ENCODE measurements at regions not wholly inside any gene's neighbourhood (a gene's known extent, or its start where the extent isn't known, plus 50 kb on each side); places are given as distances from the start of the nearest gene placed in this dataset.
"Not testable (repeated sequence)": the region's sequence is repeated elsewhere in the genome, so short reads cannot be mapped to it uniquely, and the experiment has no call there.

- DNase-seq (ENCODE audit: low spot score) = no peak
- no peak overlapping the region for H3K27ac ChIP-seq
- H3K4me3 ChIP-seq = no peak overlapping the region
- H3K4me1 ChIP-seq = no peaks in the 10 kb centered on the region
- H3K27me3 ChIP-seq = no peaks in the 10 kb centered on the region
- no peaks in the 10 kb centered on the region for H3K36me3 ChIP-seq
- TF ChIP-seq CTCF (IDR thresholded peaks at IDR 0.05) = no peak
- no peaks in the 10 kb centered on the region for H3K9me3 ChIP-seq
Observed at GRCh38 chr20:51175724-51176123, 152.8 kb upstream of the KCNG1 start.

DNA sequence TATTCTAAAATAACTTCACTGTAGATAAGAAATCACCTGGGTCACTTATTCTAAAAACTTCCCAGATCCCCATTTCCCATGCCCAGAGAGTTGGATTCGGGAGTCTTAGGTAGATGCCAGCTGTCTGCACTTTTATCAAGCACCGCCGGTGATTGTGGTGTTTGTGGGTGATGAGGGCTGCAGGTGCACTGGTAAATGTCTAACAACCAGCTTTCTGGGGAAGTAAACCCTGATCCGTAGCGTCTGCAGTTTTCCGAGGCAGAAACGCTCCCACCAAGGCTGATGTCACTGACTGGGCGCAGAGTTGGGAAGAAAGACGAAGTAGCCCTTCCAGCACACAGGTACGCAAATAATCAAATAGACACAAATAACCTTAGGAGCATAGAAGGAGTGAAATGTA, 152.2 kb upstream of the KCNG1 start:
- Histone ChIP-seq H3K36me3 (no peaks in the 10 kb centered on the region), H3K27me3 (no peaks in the 10 kb centered on the region), H3K4me3 (no peak overlapping the region), H3K27ac (no peak overlapping the region), H3K9me3 (peaks cover 0 to under 1% of the 10 kb centered on the region in 2 donors), H3K4me1 (no peaks in the 10 kb centered on the region)
- no peak for TF ChIP-seq CTCF (IDR thresholded peaks at IDR 0.05)
- DNase-seq (ENCODE audit: low spot score) = no peak

- DNase-seq (ENCODE audit: low spot score) = no peak
- H3K27me3 ChIP-seq = no peaks in the 10 kb centered on the region
- no peaks in the 10 kb centered on the region for H3K36me3 ChIP-seq
- H3K27ac ChIP-seq = no peak overlapping the region
- H3K4me1 ChIP-seq = no peaks in the 10 kb centered on the region
- no peak overlapping the region for H3K4me3 ChIP-seq
- no peak for TF ChIP-seq CTCF (IDR thresholded peaks at IDR 0.05)
- H3K9me3 ChIP-seq = peaks cover 0 to 7% of the 10 kb centered on the region in 2 donors
Observed at GRCh38 chr20:51174536-51174935, 151.6 kb upstream of the KCNG1 start.

DNA sequence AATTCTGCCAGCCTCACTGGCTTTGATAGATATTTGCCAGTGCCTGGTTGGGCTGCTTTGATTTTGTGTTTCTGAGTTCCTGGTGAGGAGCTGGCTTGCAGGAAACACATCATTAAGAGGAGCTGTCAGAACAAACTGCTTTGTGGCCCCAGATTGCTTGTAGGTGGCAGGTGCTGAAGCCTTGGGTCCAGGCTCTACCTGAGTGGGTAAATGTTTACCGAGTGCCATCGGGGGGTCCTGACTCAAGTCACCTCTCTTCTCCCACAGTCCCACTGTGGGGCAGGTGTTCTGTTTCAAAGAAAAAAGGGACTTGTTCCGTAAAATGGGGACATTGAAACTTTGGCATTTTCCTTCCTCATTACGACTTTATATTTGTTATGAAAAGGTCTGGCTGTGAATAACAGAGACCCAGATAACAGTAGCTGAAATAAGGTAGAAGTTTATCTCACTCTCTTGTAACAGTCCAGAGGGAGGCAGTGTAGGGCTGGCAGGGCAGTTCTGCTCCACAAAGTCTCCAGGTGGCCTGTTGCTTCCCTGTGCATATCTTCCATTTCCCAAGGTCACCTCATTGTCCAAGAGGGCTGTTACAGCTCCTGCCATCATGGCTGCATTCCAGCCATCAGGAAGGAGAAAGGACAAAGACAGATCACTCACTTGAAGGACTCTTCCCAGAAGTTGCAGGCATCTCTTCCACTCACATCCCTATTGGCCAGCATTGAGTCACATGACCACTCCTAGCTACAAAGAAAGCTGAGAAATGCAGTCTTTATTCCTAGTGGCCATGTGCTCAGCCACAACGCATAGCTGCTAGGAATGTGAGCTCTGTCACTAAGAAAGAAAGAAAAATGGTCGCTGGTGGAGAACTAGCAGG, 149.9 kb upstream of the KCNG1 start:
- H3K27ac ChIP-seq = no peak overlapping the region
- peak; percentile 34 for DNase-seq (ENCODE audit: low spot score)
- H3K27me3 ChIP-seq = no peaks in the 10 kb centered on the region
- no peaks in the 10 kb centered on the region for H3K4me1 ChIP-seq
- peaks cover 0 to 11% of the 10 kb centered on the region in 2 donors for H3K9me3 ChIP-seq
- H3K4me3 ChIP-seq = no peak overlapping the region
- H3K36me3 ChIP-seq = no peaks in the 10 kb centered on the region
- no peak for TF ChIP-seq CTCF (IDR thresholded peaks at IDR 0.05)

DNA sequence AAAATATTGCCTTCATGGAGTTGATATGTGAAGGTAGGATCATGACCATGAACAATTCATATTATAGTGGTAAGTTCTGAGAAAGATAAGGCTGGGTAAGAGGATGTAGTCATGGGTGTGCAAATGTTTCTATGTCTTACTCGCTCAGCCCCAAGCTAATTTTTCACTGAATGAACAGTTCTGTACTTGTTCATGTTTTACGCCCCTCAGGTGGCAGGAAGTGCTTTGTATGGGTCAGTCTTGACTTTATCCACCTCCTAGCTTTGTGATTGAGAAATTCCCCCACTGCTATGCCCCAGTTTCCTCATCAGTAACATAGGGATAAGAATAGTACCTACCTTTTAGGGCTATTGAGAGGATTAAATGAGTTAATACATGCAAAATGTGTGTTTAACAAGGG, 148.2 kb upstream of the KCNG1 start:
- H3K4me3 ChIP-seq = no peak overlapping the region
- H3K4me1 ChIP-seq = no peaks in the 10 kb centered on the region
- no peaks in the 10 kb centered on the region for H3K36me3 ChIP-seq
- H3K9me3 ChIP-seq = peaks cover 0 to 11% of the 10 kb centered on the region in 2 donors
- H3K27ac ChIP-seq = no peak overlapping the region
- DNase-seq (ENCODE audit: low spot score) = no peak
- TF ChIP-seq CTCF (IDR thresholded peaks at IDR 0.05) = no peak
- no peaks in the 10 kb centered on the region for H3K27me3 ChIP-seq

DNA sequence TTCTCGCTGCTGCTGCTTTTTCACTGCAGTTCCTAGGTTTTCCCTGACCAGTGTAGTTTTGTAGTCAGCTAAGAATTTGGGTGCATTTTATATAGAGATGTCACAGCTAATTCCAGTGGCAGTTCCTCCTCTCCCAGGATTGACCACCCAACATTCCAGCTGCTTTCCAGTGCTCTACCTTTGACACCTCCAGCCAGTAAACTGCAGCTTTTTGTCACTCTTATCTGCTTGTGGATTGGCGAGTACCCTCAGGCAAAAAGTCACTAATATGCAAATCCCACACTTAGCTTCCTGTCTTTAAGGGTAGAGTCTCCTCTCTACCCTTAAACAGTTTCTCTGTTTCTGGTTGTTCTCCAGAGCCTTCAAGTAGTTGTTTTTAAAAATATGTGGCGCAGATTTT, 146.9 kb upstream of the KCNG1 start:
- peaks cover 0 to 11% of the 10 kb centered on the region in 2 donors for H3K9me3 ChIP-seq
- no peaks in the 10 kb centered on the region for H3K27me3 ChIP-seq
- no peak overlapping the region for H3K4me3 ChIP-seq
- no peaks in the 10 kb centered on the region for H3K36me3 ChIP-seq
- H3K27ac ChIP-seq = no peak overlapping the region
- no peak for TF ChIP-seq CTCF (IDR thresholded peaks at IDR 0.05)
- peak; percentile 2 for DNase-seq (ENCODE audit: low spot score)
- no peaks in the 10 kb centered on the region for H3K4me1 ChIP-seq

- peaks cover 0 to 11% of the 10 kb centered on the region in 2 donors for H3K9me3 ChIP-seq
- H3K36me3 ChIP-seq; H3K27ac ChIP-seq; DNase-seq (ENCODE audit: low spot score); H3K4me1 ChIP-seq; H3K4me3 ChIP-seq; H3K27me3 ChIP-seq: not testable (repeated sequence)
Observed at GRCh38 chr20:51167911-51168310, 145.0 kb upstream of the KCNG1 start.

Measured in right atrium auricular region (tissue), 2 donors.